ENCODE measurements at regions not wholly inside any gene's neighbourhood (a gene's known extent, or its start where the extent isn't known, plus 50 kb on each side); places are given as distances from the start of the nearest gene placed in this dataset.

- no peak overlapping the region for H3K27ac ChIP-seq (ENCODE audit: low read depth, low read length)
- no peak overlapping the region for H3K9ac ChIP-seq (replicated peaks in 1 of 4; ENCODE audit: extremely low read depth in 1 of 4, low read depth in 3 of 4, low read length in 3 of 4)
- WGBS, 2 experiments (ENCODE audit: extremely low coverage in 1 of 2, insufficient coverage in 1 of 2, insufficient read length in 1 of 2, insufficient replicate concordance in 2 of 2, low coverage in 1 of 2, low lambda C conversion rate in 2 of 2, missing lambda C conversion rate in 1 of 2) = 80% methylated on average over 3 of the region's 3 CpGs; no CpG with 5 or more reads in 1 of the 2 experiments
- H3K56ac ChIP-seq (replicated peaks; ENCODE audit: insufficient read length, low read depth, low read length) = no peak overlapping the region
- H4K91ac ChIP-seq (replicated peaks; ENCODE audit: insufficient read length, low read length) = no peak overlapping the region
- no peak overlapping the region for H3K14ac ChIP-seq (ENCODE audit: insufficient read length)
- H3K4me2 ChIP-seq (ENCODE audit: insufficient read depth in 1 of 2, low read depth in 2 of 2, low read length in 2 of 2) = peak overlapping the region in 1 of 2 experiments; percentile 40; a peak in 1 of 4 replicates
- no peaks in the 10 kb centered on the region for H3K9me3 ChIP-seq (ENCODE audit: insufficient read depth in 2 of 2, low read depth in 1 of 2, low read length in 1 of 2)
- H2BK15ac ChIP-seq (ENCODE audit: low read length) = no peak overlapping the region
- H3K23me2 ChIP-seq (ENCODE audit: low read depth, low read length) = no peaks in the 10 kb centered on the region
- no peaks in the 10 kb centered on the region for H3K27me3 ChIP-seq (replicated peaks in 1 of 4; ENCODE audit: control insufficient read depth in 3 of 4, extremely low read depth in 1 of 4, insufficient read depth in 3 of 4, low read length in 3 of 4)
- no peak overlapping the region for H3K18ac ChIP-seq (ENCODE audit: extremely low read depth, low read length)
- H3K79me2 ChIP-seq (ENCODE audit: control insufficient read depth in 1 of 2, insufficient read depth in 2 of 2, low read length in 2 of 2) = no peaks in the 10 kb centered on the region
- ChIA-PET POLR2A (ENCODE audit: partially characterized antibody) (no interaction called here), CTCF (ENCODE audit: partially characterized antibody) (no interaction called here)
- H3K4me1 ChIP-seq (replicated peaks in 1 of 4; ENCODE audit: control insufficient read depth in 3 of 4, insufficient read depth in 4 of 4, low read length in 3 of 4) = peaks cover 0 to 2% (median 2%) of the 10 kb centered on the region in 4 experiments; a peak in 3 of 7 replicates
- H3K23ac ChIP-seq (ENCODE audit: insufficient read length) = no peak overlapping the region
- H2BK5ac ChIP-seq (ENCODE audit: low read depth, low read length) = no peak overlapping the region
- no peak overlapping the region for H4K5ac ChIP-seq (ENCODE audit: insufficient read length, low read depth, low read length)
- no peaks in the 10 kb centered on the region for H4K20me1 ChIP-seq (replicated peaks in 1 of 2; ENCODE audit: control insufficient read depth in 1 of 2, insufficient read depth in 2 of 2, low read length in 2 of 2)
- peak; percentile 82 for TF ChIP-seq JUND (IDR thresholded peaks at IDR 0.05; ENCODE audit: low read length)
- no peak for TF ChIP-seq ATF2 (IDR thresholded peaks at IDR 0.05; ENCODE audit: low read length)
- no peak overlapping the region for H2BK20ac ChIP-seq (ENCODE audit: low read length)
- no peaks in the 10 kb centered on the region for H3K36me3 ChIP-seq (ENCODE audit: control insufficient read depth in 2 of 4, insufficient read depth in 4 of 4, low read length in 3 of 4)
- H2BK12ac ChIP-seq (ENCODE audit: low read depth, low read length) = no peak overlapping the region
- H3K4ac ChIP-seq (replicated peaks; ENCODE audit: insufficient read length, low read depth, low read length) = no peak overlapping the region
- DNase-seq (ENCODE audit: low read depth in 1 of 2, low spot score in 2 of 2) = no peak
- H3K4me3 ChIP-seq (ENCODE audit: extremely low read depth in 1 of 4, insufficient read depth in 2 of 4, low read depth in 3 of 4, low read length in 4 of 4) = no peak overlapping the region
- no peak for FAIRE-seq
- H4K8ac ChIP-seq (ENCODE audit: extremely low read depth, insufficient read depth, low read length) = no peak overlapping the region
- no peaks in the 10 kb centered on the region for H3K79me1 ChIP-seq (ENCODE audit: low read depth, low read length)
- H2AFZ ChIP-seq (ENCODE audit: low read length) = no peak overlapping the region
- H2AK5ac ChIP-seq (ENCODE audit: low read depth, low read length) = no peak overlapping the region
- H2BK120ac ChIP-seq (replicated peaks; ENCODE audit: low read depth, low read length) = no peak overlapping the region
Measured at GRCh38 chr13:67763384-67763783, 533.2 kb upstream of the PCDH9 start.

All from H1 (cell line).